HUES64 (cell line): ENCODE measurements at regions not wholly inside any gene's neighbourhood (a gene's known extent, or its start where the extent isn't known, plus 50 kb on each side); places are given as distances from the start of the nearest gene placed in this dataset.
"Not testable (repeated sequence)": the region's sequence is repeated elsewhere in the genome, so short reads cannot be mapped to it uniquely, and the experiment has no call there.

ENCODE experiments used
- H3K27ac ChIP-seq: 2 replicates; pipeline ENCODE4 v1.7.0; 2013; ENCODE audit warnings: low read depth, low read length, inconsistent platforms
- H3K27me3 ChIP-seq: 2 replicates; pipeline ENCODE4 v1.6.1; 2013; ENCODE audit warnings: mild to moderate bottlenecking, low read length; ENCODE audit not compliant: insufficient read depth
- H3K36me3 ChIP-seq: 2 replicates; pipeline ENCODE4 v1.6.1; 2013; ENCODE audit warnings: mild to moderate bottlenecking, low read length; ENCODE audit not compliant: insufficient read depth
- H3K4me1 ChIP-seq: 2 replicates; pipeline ENCODE4 v1.6.1; 2013; ENCODE audit warnings: mild to moderate bottlenecking, low read length, moderate library complexity; ENCODE audit not compliant: insufficient read depth
- H3K4me3 ChIP-seq: 2 replicates; pipeline ENCODE4 v1.5.1; 2013; ENCODE audit warnings: mild to moderate bottlenecking, low read length, moderate library complexity
- H3K9ac ChIP-seq: 2 replicates; pipeline ENCODE4 v1.6.1; 2013; ENCODE audit warnings: mild to moderate bottlenecking, low read depth, low read length
- H3K9me3 ChIP-seq: 2 replicates; pipeline ENCODE4 v1.6.1; 2013; ENCODE audit warnings: low read depth, low read length; ENCODE audit not compliant: insufficient read depth
- WGBS: fragments of 150-250, 120-280 bp; methylation state at CpG from one replicate; pipeline ENCODE4 v1.1.7; 2013; ENCODE audit warnings: missing lambda C conversion rate; 5-methylcytosine and 5-hydroxymethylcytosine counted together

DNA sequence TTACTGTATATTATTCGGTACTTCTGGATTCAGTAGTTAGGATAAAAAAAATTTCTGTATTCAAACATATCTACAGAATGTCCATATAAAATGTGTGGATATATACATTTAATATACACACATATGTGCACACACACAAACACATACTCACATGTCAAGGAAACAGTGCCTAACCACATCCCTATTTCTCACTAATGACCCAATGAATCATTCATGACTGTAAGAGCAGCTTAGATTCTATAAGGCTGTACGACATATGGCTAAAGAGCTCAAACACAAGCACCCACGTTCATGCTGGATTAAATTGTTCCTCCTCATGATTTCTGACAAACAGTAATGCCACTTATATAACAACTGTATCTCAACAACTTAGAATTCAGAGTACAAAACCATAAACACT lies 457.3 kb downstream of the ADCYAP1 start:
- H3K9ac ChIP-seq = no peak overlapping the region
- no peaks in the 10 kb centered on the region for H3K27me3 ChIP-seq
- no peaks in the 10 kb centered on the region for H3K36me3 ChIP-seq
- H3K9me3 ChIP-seq = no peaks in the 10 kb centered on the region
- H3K4me3 ChIP-seq = no peak overlapping the region
- no peak overlapping the region for H3K27ac ChIP-seq
- WGBS = 86% methylated on average over 2 of the region's 3 CpGs
- H3K4me1 ChIP-seq = no peaks in the 10 kb centered on the region; the same call in 1 of the 2 replicates

DNA sequence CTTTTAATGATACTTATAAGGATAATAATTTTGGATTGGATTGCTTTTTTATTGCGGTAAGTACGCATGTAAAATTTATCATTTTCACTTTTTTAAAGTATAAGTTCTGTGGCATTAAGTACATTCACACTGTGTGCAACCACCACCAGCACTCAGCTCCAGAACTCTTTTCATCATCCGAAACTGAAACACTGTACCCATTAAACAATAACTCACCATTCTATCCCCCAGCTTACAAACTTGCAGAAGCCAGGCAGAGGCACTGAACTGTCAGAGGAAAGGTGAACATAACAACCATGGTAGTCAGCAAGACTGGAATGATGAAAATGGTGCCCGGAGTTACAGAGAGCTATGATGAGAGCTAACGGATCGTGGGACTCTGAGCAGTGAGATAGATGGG lies 465.9 kb downstream of the ADCYAP1 start:
- WGBS = 94% methylated on average over 4 of the region's 6 CpGs

GRCh38 chr18:1371724-1372123 lies 467.1 kb downstream of the ADCYAP1 start:
- WGBS = no CpG with 5 or more reads among the region's 1 CpG

More for the DNA sequence above, 465.9 kb downstream of the ADCYAP1 start:
- H3K4me1 ChIP-seq = peaks cover 8% of the 10 kb centered on the region; the same call in 1 of the 2 replicates
- H3K27me3 ChIP-seq = no peaks in the 10 kb centered on the region
- no peaks in the 10 kb centered on the region for H3K36me3 ChIP-seq
- no peak overlapping the region for H3K27ac ChIP-seq
- no peak overlapping the region for H3K9ac ChIP-seq
- H3K4me3 ChIP-seq = no peak overlapping the region
- no peaks in the 10 kb centered on the region for H3K9me3 ChIP-seq

GRCh38 chr18:1383465-1383864 lies 478.8 kb downstream of the ADCYAP1 start:
- Histone ChIP-seq H3K27ac (no peak overlapping the region), H3K27me3 (no peaks in the 10 kb centered on the region), H3K9ac (no peak overlapping the region), H3K36me3 (no peaks in the 10 kb centered on the region), H3K4me1 (no peaks in the 10 kb centered on the region), H3K9me3 (0 out of 2 replicates have a peak, but pooled peaks cover 2% of the 10 kb centered on the region), H3K4me3 (no peak overlapping the region)
- WGBS = 93% methylated on average over 3 of the region's 3 CpGs

More at GRCh38 chr18:1371724-1372123, 467.1 kb downstream of the ADCYAP1 start:
- Histone ChIP-seq H3K9ac (no peak overlapping the region), H3K36me3 (no peaks in the 10 kb centered on the region), H3K4me1 (peaks cover 8% of the 10 kb centered on the region; the same call in 1 of the 2 replicates), H3K27me3 (no peaks in the 10 kb centered on the region), H3K9me3 (no peaks in the 10 kb centered on the region), H3K4me3 (no peak overlapping the region), H3K27ac (no peak overlapping the region)

DNA sequence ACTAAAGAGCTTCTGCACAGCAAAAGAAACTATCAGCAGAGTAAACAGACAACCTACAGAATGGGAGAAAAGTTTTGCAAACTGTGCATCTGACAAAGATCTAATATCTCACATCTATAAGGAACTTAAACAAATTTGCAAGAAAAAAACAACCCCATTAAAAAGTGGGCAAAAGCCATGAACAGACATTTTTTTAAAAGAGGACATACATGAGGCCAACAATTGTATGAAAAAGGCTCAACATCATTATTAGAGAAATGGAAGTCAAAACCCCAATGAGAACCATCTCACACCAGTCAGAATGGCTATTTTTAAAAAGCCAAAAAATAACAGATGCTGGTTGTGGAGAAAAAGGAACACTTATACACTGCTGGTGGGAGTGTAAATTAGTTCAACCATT lies 483.8 kb downstream of the ADCYAP1 start:
- not testable (repeated sequence) for H3K4me1 ChIP-seq, H3K27ac ChIP-seq, H3K27me3 ChIP-seq, H3K4me3 ChIP-seq, H3K36me3 ChIP-seq, H3K9me3 ChIP-seq, H3K9ac ChIP-seq

- WGBS = 86% methylated on average over 3 of the region's 3 CpGs
- Histone ChIP-seq H3K4me3 (no peak overlapping the region), H3K9me3 (0 out of 2 replicates have a peak, but pooled peaks cover 2% of the 10 kb centered on the region), H3K36me3 (no peaks in the 10 kb centered on the region), H3K27ac (no peak overlapping the region), H3K27me3 (no peaks in the 10 kb centered on the region), H3K9ac (no peak overlapping the region), H3K4me1 (no peaks in the 10 kb centered on the region)
Observed at GRCh38 chr18:1392046-1392445, 487.4 kb downstream of the ADCYAP1 start.

DNA sequence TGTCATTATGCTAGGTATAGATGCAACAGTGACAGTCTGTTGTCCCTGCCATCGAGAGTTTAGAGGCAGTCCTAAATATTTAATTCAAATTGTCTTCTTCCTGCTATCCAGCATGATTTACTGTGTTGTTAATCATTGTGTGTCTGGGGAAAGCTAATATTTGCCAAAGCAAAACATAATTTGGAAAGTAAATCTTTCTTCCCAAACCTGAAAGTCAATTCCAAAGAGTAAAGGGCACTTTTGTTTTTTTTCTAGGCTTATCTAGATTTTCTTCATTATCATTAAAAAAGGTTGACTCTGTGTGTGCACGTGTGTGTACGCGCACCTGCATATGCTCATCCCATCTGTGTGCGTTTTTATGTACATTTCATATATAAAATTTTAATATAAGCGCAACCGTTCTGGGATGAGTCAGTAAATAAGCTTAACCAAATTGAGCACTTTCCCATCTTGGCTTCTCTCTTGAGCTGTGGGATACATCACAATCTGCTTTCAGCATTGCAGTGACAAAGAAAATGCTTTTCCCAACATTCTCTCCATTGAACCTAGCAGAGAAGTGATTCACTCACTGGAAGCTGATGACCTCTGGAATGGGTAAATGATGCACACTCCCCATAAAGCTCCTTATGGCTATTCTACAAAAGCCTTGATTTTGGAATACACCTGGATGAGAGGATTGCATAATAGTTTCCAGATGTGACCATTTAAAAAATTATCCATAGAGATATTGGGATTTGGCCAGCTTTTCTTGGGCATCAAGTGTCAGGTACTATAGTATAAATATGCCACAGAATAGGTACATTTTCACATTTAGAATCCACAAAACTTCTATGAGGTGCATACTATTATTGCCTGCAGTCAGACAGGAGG lies 488.4 kb downstream of the ADCYAP1 start:
- Histone ChIP-seq H3K27ac (no peak overlapping the region), H3K4me1 (no peaks in the 10 kb centered on the region), H3K9ac (no peak overlapping the region), H3K36me3 (no peaks in the 10 kb centered on the region), H3K27me3 (no peaks in the 10 kb centered on the region), H3K9me3 (no peaks in the 10 kb centered on the region), H3K4me3 (no peak overlapping the region)
- WGBS = 95% methylated on average over 7 of the region's 7 CpGs

DNA sequence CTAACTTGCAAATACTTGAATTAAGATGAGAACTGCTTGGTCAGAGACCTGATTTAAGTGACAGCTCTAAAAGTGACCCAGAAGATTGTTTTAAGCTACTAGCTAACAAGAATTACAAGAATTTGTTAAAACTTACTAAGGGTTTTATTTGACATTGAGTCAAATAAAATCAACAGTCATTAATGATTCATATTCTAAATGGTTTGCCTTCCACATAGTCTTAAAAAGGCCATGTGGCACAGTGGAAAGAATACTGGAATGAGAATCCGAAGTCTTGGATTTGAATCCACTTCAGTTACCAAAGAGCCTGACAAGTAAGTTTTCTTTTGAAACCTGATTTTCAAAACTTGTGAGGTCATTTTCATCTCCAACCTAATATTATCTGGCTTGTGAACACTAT lies 489.3 kb downstream of the ADCYAP1 start:
- no peak overlapping the region for H3K4me3 ChIP-seq
- 94% methylated on average over 1 of the region's 1 CpG for WGBS
- H3K27me3 ChIP-seq = no peaks in the 10 kb centered on the region
- H3K9ac ChIP-seq = no peak overlapping the region
- no peak overlapping the region for H3K27ac ChIP-seq
- H3K9me3 ChIP-seq = no peaks in the 10 kb centered on the region
- H3K4me1 ChIP-seq = no peaks in the 10 kb centered on the region
- no peaks in the 10 kb centered on the region for H3K36me3 ChIP-seq

GRCh38 chr18:1394426-1394825 lies 489.8 kb downstream of the ADCYAP1 start:
- WGBS = 94% methylated on average over 1 of the region's 1 CpG
- H3K9ac ChIP-seq = no peak overlapping the region
- no peak overlapping the region for H3K27ac ChIP-seq
- no peaks in the 10 kb centered on the region for H3K27me3 ChIP-seq
- no peaks in the 10 kb centered on the region for H3K4me1 ChIP-seq
- no peak overlapping the region for H3K4me3 ChIP-seq
- H3K36me3 ChIP-seq = no peaks in the 10 kb centered on the region
- H3K9me3 ChIP-seq = no peaks in the 10 kb centered on the region

GRCh38 chr18:1394966-1395365 lies 490.3 kb downstream of the ADCYAP1 start:
- H3K36me3 ChIP-seq = no peaks in the 10 kb centered on the region
- no peaks in the 10 kb centered on the region for H3K4me1 ChIP-seq
- no peaks in the 10 kb centered on the region for H3K9me3 ChIP-seq
- H3K27me3 ChIP-seq = no peaks in the 10 kb centered on the region
- H3K4me3 ChIP-seq = no peak overlapping the region
- WGBS = 90% methylated on average over 3 of the region's 5 CpGs
- no peak overlapping the region for H3K27ac ChIP-seq
- H3K9ac ChIP-seq = no peak overlapping the region

DNA sequence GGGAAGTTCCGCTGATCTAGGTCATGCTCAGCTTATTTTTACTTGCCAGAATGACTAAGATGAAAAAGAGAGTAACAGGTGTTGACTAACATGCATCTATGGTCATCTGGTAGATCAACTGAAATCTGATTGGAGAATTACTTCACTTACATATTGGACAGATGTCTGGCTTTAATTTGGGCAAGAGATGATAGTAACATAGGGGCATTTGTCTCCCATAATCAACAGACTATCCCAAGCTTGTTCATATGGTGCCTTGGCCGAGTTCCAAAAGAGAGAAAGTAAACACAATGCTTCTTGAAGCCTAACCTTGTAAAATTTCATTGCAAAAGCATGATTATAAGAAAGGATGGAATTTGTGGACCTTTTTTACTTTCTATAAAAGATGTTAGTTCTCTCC lies 503.7 kb downstream of the ADCYAP1 start:
- H3K4me1 ChIP-seq = no peaks in the 10 kb centered on the region
- no peaks in the 10 kb centered on the region for H3K27me3 ChIP-seq
- WGBS = 68% methylated on average over 2 of the region's 2 CpGs
- H3K27ac ChIP-seq = no peak overlapping the region
- no peak overlapping the region for H3K9ac ChIP-seq
- H3K4me3 ChIP-seq = no peak overlapping the region
- H3K36me3 ChIP-seq = no peaks in the 10 kb centered on the region
- no peaks in the 10 kb centered on the region for H3K9me3 ChIP-seq
